ENCODE measurements at regions not wholly inside any gene's neighbourhood (a gene's known extent, or its start where the extent isn't known, plus 50 kb on each side); places are given as distances from the start of the nearest gene placed in this dataset.
A peak's percentile ranks its signal among the peaks of the same experiment; 100 is the strongest.

GRCh38 chr5:33230467-33231078 lies 210.2 kb upstream of the TARS1 start:
- Histone ChIP-seq H3K27me3 (ENCODE audit: control insufficient read depth in 2 of 2, insufficient read depth in 2 of 2, low read length in 2 of 2) (no peaks in the 10 kb centered on the region), H3K9ac (replicated peaks; ENCODE audit: extremely low read depth, insufficient read depth, low read length) (peak overlapping the region; percentile 50), H3K9me3 (replicated peaks; ENCODE audit: control insufficient read depth, insufficient read depth, low read length) (no peaks in the 10 kb centered on the region), H4K20me1 (replicated peaks; ENCODE audit: control insufficient read depth, extremely low read depth, insufficient read depth, low read length) (no peaks in the 10 kb centered on the region), H3K4me1 (ENCODE audit: control insufficient read depth, extremely low read depth, insufficient read depth, low read length) (peaks cover 20% of the 10 kb centered on the region), H2AFZ (ENCODE audit: low read depth, low read length) (peak overlapping the region; percentile 56), H3K9me1 (replicated peaks; ENCODE audit: control insufficient read depth, extremely low read depth, insufficient read depth, low read length) (no peaks in the 10 kb centered on the region), H3K27ac (ENCODE audit: insufficient read depth, low read depth, low read length) (peak overlapping the region; percentile 33), H3K36me3 (ENCODE audit: control insufficient read depth in 2 of 2, extremely low read depth in 1 of 2, insufficient read depth in 2 of 2, low read length in 2 of 2) (no peaks in the 10 kb centered on the region), H3K79me2 (ENCODE audit: control insufficient read depth, insufficient read depth, low read length) (no peaks in the 10 kb centered on the region), H3K4me2 (ENCODE audit: insufficient read depth, low read length) (peak overlapping the region; percentile 70), H3K4me3 (replicated peaks in 1 of 3; ENCODE audit: insufficient read depth in 1 of 3, low read depth in 1 of 3, low read length in 3 of 3) (no peak overlapping the region)
- CTCF ChIA-PET = no interaction called here
- FAIRE-seq = peak; percentile 68
- DNase-seq (ENCODE audit: low read depth, low spot score) = peak; percentile 84
- BruUV-seq (replicated peaks) = no TSS peak
- TF ChIP-seq MYC (IDR thresholded peaks at IDR 0.05; ENCODE audit: low read depth, low read length) (no peak), GATA2 (IDR thresholded peaks at IDR 0.05; ENCODE audit: insufficient read depth, insufficient read length, low read depth, low read length) (peak; percentile 43)
- intact Hi-C loops (cut with micrococcal nuclease) = loop anchor here (1.0 to 2.0 kb wide), 3 partner anchors 11 to 90 kb away; no protein-coding TSS in a partner anchor
- dilution Hi-C loops (cut with MboI; ENCODE audit: extremely low pct_ligation_motif_present, low sequenced_read_pairs) = no loop called here
- POLR2A ChIA-PET = no interaction called here

GRCh38 chr5:33231214-33231710 lies 209.5 kb upstream of the TARS1 start:
- no peaks in the 10 kb centered on the region for H3K79me2 ChIP-seq (ENCODE audit: control insufficient read depth, insufficient read depth, low read length)
- CTCF ChIA-PET = no interaction called here
- POLR2A ChIA-PET = no interaction called here
- no TSS peak for BruUV-seq (replicated peaks)
- H3K4me3 ChIP-seq (replicated peaks in 1 of 3; ENCODE audit: insufficient read depth in 1 of 3, low read depth in 1 of 3, low read length in 3 of 3) = no peak overlapping the region
- H3K9me1 ChIP-seq (replicated peaks; ENCODE audit: control insufficient read depth, extremely low read depth, insufficient read depth, low read length) = no peaks in the 10 kb centered on the region
- H3K27ac ChIP-seq (ENCODE audit: insufficient read depth, low read depth, low read length) = no peak overlapping the region
- peaks cover 20% of the 10 kb centered on the region for H3K4me1 ChIP-seq (ENCODE audit: control insufficient read depth, extremely low read depth, insufficient read depth, low read length)
- dilution Hi-C loops (cut with MboI; ENCODE audit: extremely low pct_ligation_motif_present, low sequenced_read_pairs) (no loop called here), intact Hi-C loops (cut with micrococcal nuclease) (loop anchor here (2.0 kb wide), 1 partner anchor 90 kb away; no protein-coding TSS in a partner anchor)
- H3K36me3 ChIP-seq (ENCODE audit: control insufficient read depth in 2 of 2, extremely low read depth in 1 of 2, insufficient read depth in 2 of 2, low read length in 2 of 2) = no peaks in the 10 kb centered on the region
- H3K9me3 ChIP-seq (replicated peaks; ENCODE audit: control insufficient read depth, insufficient read depth, low read length) = no peaks in the 10 kb centered on the region
- FAIRE-seq (peak; percentile 8), DNase-seq (ENCODE audit: low read depth, low spot score) (no peak)
- no peaks in the 10 kb centered on the region for H3K27me3 ChIP-seq (ENCODE audit: control insufficient read depth in 2 of 2, insufficient read depth in 2 of 2, low read length in 2 of 2)
- no peak overlapping the region for H2AFZ ChIP-seq (ENCODE audit: low read depth, low read length)
- no peak overlapping the region for H3K9ac ChIP-seq (replicated peaks; ENCODE audit: extremely low read depth, insufficient read depth, low read length)
- H4K20me1 ChIP-seq (replicated peaks; ENCODE audit: control insufficient read depth, extremely low read depth, insufficient read depth, low read length) = no peaks in the 10 kb centered on the region
- no peak for TF ChIP-seq CTCF (IDR thresholded peaks at IDR 0.05; ENCODE audit: extremely low read depth in 1 of 2, insufficient read depth in 1 of 2, low read depth in 1 of 2, low read length in 2 of 2)
- no peak for TF ChIP-seq FOS (IDR thresholded peaks at IDR 0.05; ENCODE audit: borderline replicate concordance, insufficient read depth, low read length)
- TF ChIP-seq MYC (IDR thresholded peaks at IDR 0.05; ENCODE audit: low read depth, low read length) = no peak
- no peak for TF ChIP-seq MAX (IDR thresholded peaks at IDR 0.05; ENCODE audit: insufficient read depth, insufficient read length)
- no peak for TF ChIP-seq POLR2A (IDR thresholded peaks at IDR 0.05; ENCODE audit: low read depth, low read length)
- no peak for TF ChIP-seq GATA2 (IDR thresholded peaks at IDR 0.05; ENCODE audit: insufficient read depth, insufficient read length, low read depth, low read length)
- TF ChIP-seq JUN (IDR thresholded peaks at IDR 0.05; ENCODE audit: borderline replicate concordance, insufficient read depth, insufficient read length, low read depth) = no peak
- no peak for TF ChIP-seq POLR2AphosphoS5 (IDR thresholded peaks at IDR 0.05; ENCODE audit: insufficient read depth, low read depth, low read length)
- no peak for TF ChIP-seq EZH2 (IDR thresholded peaks at IDR 0.05; ENCODE audit: borderline replicate concordance, low read depth, low read length, severe bottlenecking)
- H3K4me2 ChIP-seq (ENCODE audit: insufficient read depth, low read length) = peak overlapping the region; percentile 70

All from endothelial cell of umbilical vein (primary cell).